RWPE1 (cell line): ENCODE measurements at regions not wholly inside any gene's neighbourhood (a gene's known extent, or its start where the extent isn't known, plus 50 kb on each side); places are given as distances from the start of the nearest gene placed in this dataset.

ENCODE experiments used
- CTCF ChIA-PET: fragments of 350-600 bp; sonication (Branson Sonifier 250); formaldehyde crosslinking; extraction: SDS; loops from one replicate; lab custom pipeline; 2021; lab: Yijun Ruan, JAX
- POLR2A ChIA-PET: fragments of 400-600 bp; formaldehyde crosslinking; extraction: SDS; loops from one replicate; lab custom pipeline; 2020; ENCODE audit warnings: antibody characterized with exemption; ENCODE audit not compliant: low non-redundant PET; lab: Yijun Ruan, JAX
- DNase-seq: peaks from one replicate; pipeline ENCODE4 v3.0.0; 2012; ENCODE audit warnings: low spot score
- H3K27ac ChIP-seq: fragments of 450-650 bp; 2 replicates; pipeline ENCODE4 v1.5.1; 2017
- TF ChIP-seq, protein P1 (sequence below): fragments of 450-650 bp; conservative IDR thresholded peaks from 2 replicates; pipeline ENCODE4 v1.5.1; 2017; ENCODE audit warnings: low read depth, mild to moderate bottlenecking

DNA sequence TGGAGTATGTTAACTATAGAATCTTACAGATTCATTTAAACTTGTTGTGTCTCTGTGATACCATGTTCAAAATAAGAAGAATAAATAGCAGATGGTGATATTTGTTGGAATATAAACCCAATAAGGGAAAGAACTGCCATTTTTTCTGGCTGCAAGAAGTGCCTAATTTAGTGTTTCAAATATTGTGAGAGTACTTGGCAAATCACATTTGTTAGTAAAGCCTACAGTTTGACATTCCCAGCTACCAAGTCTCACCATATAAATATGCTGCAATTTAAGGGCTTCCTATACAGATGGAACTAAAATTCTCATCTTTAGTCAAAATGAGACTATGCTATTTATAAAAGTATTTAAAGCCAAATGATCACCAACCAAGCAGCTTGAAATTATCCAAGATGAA lies 96.0 kb upstream of the WDFY3 start:
- POLR2A ChIA-PET, result no interaction called here
- DNase-seq, result no peak
- H3K27ac ChIP-seq, result no peak overlapping the region
- CTCF ChIA-PET, result no interaction called here
- TF ChIP-seq, protein P1, sequence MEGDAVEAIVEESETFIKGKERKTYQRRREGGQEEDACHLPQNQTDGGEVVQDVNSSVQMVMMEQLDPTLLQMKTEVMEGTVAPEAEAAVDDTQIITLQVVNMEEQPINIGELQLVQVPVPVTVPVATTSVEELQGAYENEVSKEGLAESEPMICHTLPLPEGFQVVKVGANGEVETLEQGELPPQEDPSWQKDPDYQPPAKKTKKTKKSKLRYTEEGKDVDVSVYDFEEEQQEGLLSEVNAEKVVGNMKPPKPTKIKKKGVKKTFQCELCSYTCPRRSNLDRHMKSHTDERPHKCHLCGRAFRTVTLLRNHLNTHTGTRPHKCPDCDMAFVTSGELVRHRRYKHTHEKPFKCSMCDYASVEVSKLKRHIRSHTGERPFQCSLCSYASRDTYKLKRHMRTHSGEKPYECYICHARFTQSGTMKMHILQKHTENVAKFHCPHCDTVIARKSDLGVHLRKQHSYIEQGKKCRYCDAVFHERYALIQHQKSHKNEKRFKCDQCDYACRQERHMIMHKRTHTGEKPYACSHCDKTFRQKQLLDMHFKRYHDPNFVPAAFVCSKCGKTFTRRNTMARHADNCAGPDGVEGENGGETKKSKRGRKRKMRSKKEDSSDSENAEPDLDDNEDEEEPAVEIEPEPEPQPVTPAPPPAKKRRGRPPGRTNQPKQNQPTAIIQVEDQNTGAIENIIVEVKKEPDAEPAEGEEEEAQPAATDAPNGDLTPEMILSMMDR, result no peak

DNA sequence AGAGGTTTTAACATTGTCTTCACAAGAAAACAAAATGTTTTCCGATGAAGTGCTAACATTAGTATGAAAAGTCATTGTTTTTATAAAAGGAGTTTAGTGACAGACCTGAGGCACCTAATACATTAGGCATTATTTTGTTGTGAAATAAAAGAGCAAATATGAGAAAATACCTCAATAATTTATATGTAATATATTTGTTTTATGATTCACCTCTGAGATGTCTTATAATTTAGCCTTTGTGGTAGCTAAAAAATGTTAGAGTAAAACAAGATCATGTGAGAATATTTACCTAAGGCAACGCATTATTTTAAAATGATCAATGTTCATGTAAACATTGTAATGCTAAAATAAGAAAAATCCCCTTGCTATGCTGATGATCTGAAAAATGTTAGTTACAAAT lies 100.9 kb upstream of the WDFY3 start:
- no peak overlapping the region for H3K27ac ChIP-seq
- DNase-seq, result no peak
- ChIA-PET CTCF (no interaction called here), POLR2A (no interaction called here)
- TF ChIP-seq, protein P1, result no peak

DNA sequence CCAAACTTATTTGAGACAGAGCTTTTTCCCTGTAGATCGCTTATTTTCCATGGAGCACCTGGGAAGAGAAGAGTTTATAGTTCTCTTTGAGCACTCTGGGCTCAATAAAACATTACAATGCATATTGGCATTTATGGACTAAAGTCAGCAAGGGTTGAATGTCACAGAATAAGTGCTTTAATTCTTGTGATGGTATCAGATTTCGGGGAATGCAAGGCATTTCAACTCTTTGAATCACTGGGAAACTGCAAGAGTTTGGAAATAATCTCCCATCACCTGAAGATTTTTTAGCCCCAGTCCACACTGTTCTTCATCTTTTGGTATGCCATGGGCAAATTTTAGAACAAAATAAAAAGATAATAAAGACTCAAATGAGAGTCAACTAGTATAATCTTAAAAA lies 111.5 kb upstream of the WDFY3 start:
- ChIA-PET CTCF (no interaction called here), POLR2A (no interaction called here)
- no peak for DNase-seq
- TF ChIP-seq, protein P1, result no peak
- no peak overlapping the region for H3K27ac ChIP-seq

- H3K27ac ChIP-seq, result no peak overlapping the region
- CTCF ChIA-PET, result interaction anchor here (0.6 kb wide), 1 partner anchor 970 kb away, joined by 3 read pairs; no protein-coding TSS in a partner anchor
- no peak for DNase-seq
These were observed 114.7 kb upstream of the WDFY3 start for GRCh38 chr4:85081196-85081595.

DNA sequence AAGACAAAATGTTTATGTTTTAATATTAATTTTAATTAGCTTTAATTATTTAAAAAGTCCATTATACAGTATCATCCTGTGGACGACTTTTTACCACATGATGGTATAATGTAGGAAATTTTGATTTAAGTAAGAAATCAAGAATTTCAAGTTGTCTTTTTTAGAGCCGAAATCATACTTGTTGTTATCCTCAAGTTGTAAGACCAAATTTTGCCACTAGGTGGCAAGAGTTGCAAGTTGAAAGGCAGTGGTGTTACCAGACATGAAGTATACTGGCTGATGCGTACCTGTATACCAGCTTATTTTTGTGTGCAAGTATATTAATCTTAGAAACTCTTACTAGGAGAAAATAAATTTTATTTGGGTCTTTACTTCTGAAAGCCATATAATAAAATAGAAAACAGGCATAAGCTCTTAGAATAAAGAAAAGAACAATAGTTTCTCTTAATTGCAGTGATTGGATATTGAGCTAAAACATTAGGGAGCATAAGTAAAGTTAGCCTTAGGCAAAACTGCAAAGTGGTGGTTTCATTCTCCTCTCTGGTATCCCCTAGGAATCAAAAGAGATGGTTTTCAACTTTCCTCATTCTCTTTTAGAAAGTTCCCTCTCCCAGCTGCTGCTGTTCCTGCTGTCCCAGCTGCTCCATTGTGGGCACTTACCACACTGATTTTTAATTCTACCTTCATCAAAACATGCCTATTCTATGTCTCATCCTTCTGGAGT lies 118.0 kb upstream of the WDFY3 start:
- ChIA-PET CTCF (interaction anchor here (0.6 to 1.4 kb wide), 12 partner anchors 8 to 1364 kb away, joined by 3 to 8 read pairs (median 3); no protein-coding TSS in a partner anchor), POLR2A (no interaction called here)
- TF ChIP-seq, protein P1, result peak; percentile 75
- no peak overlapping the region for H3K27ac ChIP-seq
- DNase-seq, result peak; percentile 27

More at GRCh38 chr4:85081196-85081595, 114.7 kb upstream of the WDFY3 start:
- POLR2A ChIA-PET, result no interaction called here
- TF ChIP-seq, protein P1, result no peak

GRCh38 chr4:85086721-85087120 lies 120.2 kb upstream of the WDFY3 start:
- TF ChIP-seq, protein P1, result no peak
- CTCF ChIA-PET, result interaction anchor here (1.0 kb wide), 1 partner anchor 710 kb away, joined by 3 read pairs; no protein-coding TSS in a partner anchor
- H3K27ac ChIP-seq, result no peak overlapping the region
- POLR2A ChIA-PET, result no interaction called here
- DNase-seq, result no peak
